ENCODE measurements at regions not wholly inside any gene's neighbourhood (a gene's known extent, or its start where the extent isn't known, plus 50 kb on each side); places are given as distances from the start of the nearest gene placed in this dataset.

GRCh38 chr13:107088061-107088460, 520.1 kb upstream of the ARGLU1 start:
- no peak for TF ChIP-seq CTCF (IDR thresholded peaks at IDR 0.05; ENCODE audit: control insufficient read depth, insufficient read depth, low read depth, low read length, missing control alignments)
- no peak overlapping the region for H3K4me3 ChIP-seq (ENCODE audit: control insufficient read depth, low read depth, low read length)
- DNase-seq (ENCODE audit: low read depth), result no peak

- no peak for TF ChIP-seq CTCF (IDR thresholded peaks at IDR 0.05; ENCODE audit: control insufficient read depth, insufficient read depth, low read depth, low read length, missing control alignments)
- DNase-seq (ENCODE audit: low read depth), result no peak
- no peak overlapping the region for H3K4me3 ChIP-seq (ENCODE audit: control insufficient read depth, low read depth, low read length)
Measured at GRCh38 chr13:107079423-107080049, 511.6 kb upstream of the ARGLU1 start.

- DNase-seq (ENCODE audit: low read depth), result no peak
- no peak overlapping the region for H3K4me3 ChIP-seq (ENCODE audit: control insufficient read depth, low read depth, low read length)
- no peak for TF ChIP-seq CTCF (IDR thresholded peaks at IDR 0.05; ENCODE audit: control insufficient read depth, insufficient read depth, low read depth, low read length, missing control alignments)
Measured at GRCh38 chr13:107078229-107078765, 510.4 kb upstream of the ARGLU1 start.

- H3K4me3 ChIP-seq (ENCODE audit: control insufficient read depth, low read depth, low read length), result no peak overlapping the region
- DNase-seq (ENCODE audit: low read depth), result no peak
- TF ChIP-seq CTCF (IDR thresholded peaks at IDR 0.05; ENCODE audit: control insufficient read depth, insufficient read depth, low read depth, low read length, missing control alignments), result no peak
Measured at GRCh38 chr13:107076801-107077200, 508.9 kb upstream of the ARGLU1 start.

GRCh38 chr13:107075576-107075975, 507.6 kb upstream of the ARGLU1 start:
- no peak for DNase-seq (ENCODE audit: low read depth)
- TF ChIP-seq CTCF (IDR thresholded peaks at IDR 0.05; ENCODE audit: control insufficient read depth, insufficient read depth, low read depth, low read length, missing control alignments), result no peak
- H3K4me3 ChIP-seq (ENCODE audit: control insufficient read depth, low read depth, low read length), result no peak overlapping the region

- TF ChIP-seq CTCF (IDR thresholded peaks at IDR 0.05; ENCODE audit: control insufficient read depth, insufficient read depth, low read depth, low read length, missing control alignments), result no peak
- DNase-seq (ENCODE audit: low read depth), result no peak
- no peak overlapping the region for H3K4me3 ChIP-seq (ENCODE audit: control insufficient read depth, low read depth, low read length)
Measured at GRCh38 chr13:107070792-107071191, 502.9 kb upstream of the ARGLU1 start.
